Mononuclear cell (primary cell): ENCODE measurements at regions not wholly inside any gene's neighbourhood (a gene's known extent, or its start where the extent isn't known, plus 50 kb on each side); places are given as distances from the start of the nearest gene placed in this dataset.
"Not testable (repeated sequence)": the region's sequence is repeated elsewhere in the genome, so short reads cannot be mapped to it uniquely, and the experiment has no call there.

ENCODE experiments used
- H3K27me3 ChIP-seq: 2 replicates; pipeline ENCODE4 v1.6.0; 2011; ENCODE audit warnings: low read length, control low read depth; ENCODE audit not compliant: insufficient read depth
- H3K4me1 ChIP-seq: 2 replicates; pipeline ENCODE4 v1.5.1; 2011; ENCODE audit warnings: mild to moderate bottlenecking, low read length, control low read depth; ENCODE audit not compliant: insufficient read depth
- H3K4me3 ChIP-seq: 2 replicates; pipeline ENCODE4 v1.5.1; 2011; ENCODE audit warnings: mild to moderate bottlenecking, low read length, moderate library complexity
- H3K9me3 ChIP-seq: 2 replicates; pipeline ENCODE4 v1.5.1; 2011; ENCODE audit warnings: low read depth, mild to moderate bottlenecking, control low read depth, low read length

GRCh38 chr7:79624336-79624735, 170.9 kb upstream of the MAGI2 start:
- H3K4me3 ChIP-seq = no peak overlapping the region
- no peaks in the 10 kb centered on the region for H3K27me3 ChIP-seq
- H3K4me1 ChIP-seq = no peaks in the 10 kb centered on the region
- no peaks in the 10 kb centered on the region for H3K9me3 ChIP-seq

- no peaks in the 10 kb centered on the region for H3K9me3 ChIP-seq
- H3K4me1 ChIP-seq = no peaks in the 10 kb centered on the region
- H3K4me3 ChIP-seq = no peak overlapping the region
- H3K27me3 ChIP-seq = no peaks in the 10 kb centered on the region
Observed at GRCh38 chr7:79622781-79623180, 169.3 kb upstream of the MAGI2 start.

- H3K4me3 ChIP-seq = no peak overlapping the region
- H3K27me3 ChIP-seq = no peaks in the 10 kb centered on the region
- no peaks in the 10 kb centered on the region for H3K9me3 ChIP-seq
- no peaks in the 10 kb centered on the region for H3K4me1 ChIP-seq
Observed at GRCh38 chr7:79620291-79620690, 166.8 kb upstream of the MAGI2 start.

GRCh38 chr7:79619216-79619615, 165.7 kb upstream of the MAGI2 start:
- Histone ChIP-seq H3K4me1 (no peaks in the 10 kb centered on the region), H3K9me3 (no peaks in the 10 kb centered on the region), H3K4me3 (no peak overlapping the region), H3K27me3 (no peaks in the 10 kb centered on the region)

- Histone ChIP-seq H3K4me1 (no peaks in the 10 kb centered on the region), H3K27me3 (no peaks in the 10 kb centered on the region), H3K4me3 (no peak overlapping the region), H3K9me3 (no peaks in the 10 kb centered on the region)
Observed at GRCh38 chr7:79615871-79616640, 162.6 kb upstream of the MAGI2 start.

- no peaks in the 10 kb centered on the region for H3K4me1 ChIP-seq
- H3K27me3 ChIP-seq = no peaks in the 10 kb centered on the region
- no peaks in the 10 kb centered on the region for H3K9me3 ChIP-seq
- H3K4me3 ChIP-seq = no peak overlapping the region
Observed at GRCh38 chr7:79615466-79615865, 162.0 kb upstream of the MAGI2 start.

GRCh38 chr7:79612903-79613302, 159.4 kb upstream of the MAGI2 start:
- H3K4me3 ChIP-seq = no peak overlapping the region
- H3K9me3 ChIP-seq = no peaks in the 10 kb centered on the region
- no peaks in the 10 kb centered on the region for H3K4me1 ChIP-seq
- H3K27me3 ChIP-seq = no peaks in the 10 kb centered on the region

GRCh38 chr7:79612022-79612421, 158.6 kb upstream of the MAGI2 start:
- H3K9me3 ChIP-seq = peaks cover under 1% of the 10 kb centered on the region
- H3K4me3 ChIP-seq = no peak overlapping the region
- H3K4me1 ChIP-seq = no peaks in the 10 kb centered on the region
- H3K27me3 ChIP-seq = no peaks in the 10 kb centered on the region

GRCh38 chr7:79610748-79611304, 157.4 kb upstream of the MAGI2 start:
- H3K27me3 ChIP-seq = no peaks in the 10 kb centered on the region
- H3K4me1 ChIP-seq = no peaks in the 10 kb centered on the region
- H3K9me3 ChIP-seq = peaks cover 7% of the 10 kb centered on the region
- no peak overlapping the region for H3K4me3 ChIP-seq

- Histone ChIP-seq H3K27me3 (no peaks in the 10 kb centered on the region), H3K9me3 (peaks cover 7% of the 10 kb centered on the region), H3K4me1 (no peaks in the 10 kb centered on the region), H3K4me3 (no peak overlapping the region)
Observed at GRCh38 chr7:79610313-79610712, 156.8 kb upstream of the MAGI2 start.

- Histone ChIP-seq H3K4me3 (no peak overlapping the region), H3K9me3 (peaks cover 7% of the 10 kb centered on the region), H3K4me1 (no peaks in the 10 kb centered on the region), H3K27me3 (no peaks in the 10 kb centered on the region)
Observed at GRCh38 chr7:79608005-79608404, 154.5 kb upstream of the MAGI2 start.

- Histone ChIP-seq H3K4me1 (no peaks in the 10 kb centered on the region), H3K4me3 (no peak overlapping the region), H3K9me3 (peaks cover 7% of the 10 kb centered on the region)
Observed at GRCh38 chr7:79604841-79605240, 151.4 kb upstream of the MAGI2 start.

GRCh38 chr7:79598351-79598750, 144.9 kb upstream of the MAGI2 start:
- H3K4me1 ChIP-seq = no peaks in the 10 kb centered on the region
- H3K27me3 ChIP-seq = no peaks in the 10 kb centered on the region
- no peak overlapping the region for H3K4me3 ChIP-seq
- no peaks in the 10 kb centered on the region for H3K9me3 ChIP-seq

More at GRCh38 chr7:79604841-79605240, 151.4 kb upstream of the MAGI2 start:
- no peaks in the 10 kb centered on the region for H3K27me3 ChIP-seq

GRCh38 chr7:79594671-79595070, 141.2 kb upstream of the MAGI2 start:
- H3K27me3 ChIP-seq, H3K9me3 ChIP-seq, H3K4me3 ChIP-seq, H3K4me1 ChIP-seq: not testable (repeated sequence)

- Histone ChIP-seq H3K27me3 (no peaks in the 10 kb centered on the region), H3K9me3 (no peaks in the 10 kb centered on the region), H3K4me1 (no peaks in the 10 kb centered on the region), H3K4me3 (no peak overlapping the region)
Observed at GRCh38 chr7:79593866-79594301, 140.4 kb upstream of the MAGI2 start.
